Prostate gland (tissue), 2 donors: ENCODE measurements at regions not wholly inside any gene's neighbourhood (a gene's known extent, or its start where the extent isn't known, plus 50 kb on each side); places are given as distances from the start of the nearest gene placed in this dataset.

ENCODE experiments used
- DNase-seq: peaks from one replicate; pipeline ENCODE4 v3.0.0-alpha.2; 2019; ENCODE audit warnings: low spot score
- H3K27ac ChIP-seq, 2 donors: fragments of 200-600 bp; sonication (generic); 2 replicates each; pipeline ENCODE4 v1.5.1; 2017 to 2019
- H3K27me3 ChIP-seq: fragments of 200-600 bp; sonication (generic); replicated peaks from 2 replicates; pipeline ENCODE4 v1.5.1; 2019; ENCODE audit not compliant: insufficient read depth
- H3K36me3 ChIP-seq, 2 donors: fragments of 200-600 bp; sonication (generic); 1 replicate in 1 of 2; 2 replicates in 1 of 2; pipeline versions ENCODE4 v1.5.1 to v1.8.1; 2017 to 2019
- H3K4me1 ChIP-seq: fragments of 200-600 bp; sonication (generic); replicated peaks from 2 replicates; pipeline ENCODE4 v1.5.1; 2019
- H3K4me3 ChIP-seq, 2 donors: fragments of 200-600 bp; sonication (generic); 2 replicates each; pipeline ENCODE4 v1.5.1; 2017 to 2019
- H3K9me3 ChIP-seq: fragments of 200-600 bp; sonication (generic); 2 replicates; pipeline ENCODE4 v1.5.1; 2017
- CTCF ChIP-seq, 4 experiments: fragments of 200-600 bp in 2 of 4; fragments of 450-650 bp in 2 of 4; sonication (generic) in 2 of 4; IDR thresholded peaks; 1 replicate in 3 of 4; 2 replicates in 1 of 4; pipeline ENCODE4 v1.5.1; 2016 to 2019; ENCODE audit warnings: antibody characterized with exemption in 4 of 4, mild to moderate bottlenecking in 2 of 4, moderate library complexity in 2 of 4
- POLR2A ChIP-seq: fragments of 450-650 bp; IDR thresholded peaks from one replicate; pipeline ENCODE4 v1.6.1; 2016; ENCODE audit warnings: antibody characterized with exemption, mild to moderate bottlenecking
- POLR2AphosphoS5 ChIP-seq: sonication (generic); formaldehyde crosslinking; IDR thresholded peaks from one replicate; pipeline ENCODE4 v1.6.1; 2017; ENCODE audit warnings: antibody characterized with exemption
- WGBS: methylation state at CpG from one replicate; pipeline ENCODE4 v1.1.5; 2018; 5-methylcytosine and 5-hydroxymethylcytosine counted together
- intact Hi-C: fragments of 100-400 bp; cut with DNase I; formaldehyde crosslinking; loops from one replicate; pipeline ENCODE4 v1.14.2; 2022

- no peak for DNase-seq
- 85% methylated on average over 7 of the region's 7 CpGs for WGBS
These were observed 62.4 kb upstream of the PDK4 start for GRCh38 chr7:95658676-95659075.

GRCh38 chr7:95649546-95649945 is 53.2 kb upstream of the PDK4 start:
- no peaks in the 10 kb centered on the region for H3K36me3 ChIP-seq
- no peaks in the 10 kb centered on the region for H3K9me3 ChIP-seq
- H3K4me1 ChIP-seq = no peaks in the 10 kb centered on the region
- no peak overlapping the region for H3K4me3 ChIP-seq
- H3K27me3 ChIP-seq = no peaks in the 10 kb centered on the region
- 61% methylated on average over 3 of the region's 3 CpGs for WGBS
- intact Hi-C loops = no loop called here
- no peak for TF ChIP-seq POLR2A
- TF ChIP-seq POLR2AphosphoS5 = no peak
- no peak for TF ChIP-seq CTCF (IDR thresholded peaks at IDR 0.05)
- no peak overlapping the region for H3K27ac ChIP-seq
- DNase-seq = no peak

More at GRCh38 chr7:95658676-95659075, 62.4 kb upstream of the PDK4 start:
- intact Hi-C loops = no loop called here
- Histone ChIP-seq H3K4me3 (no peak overlapping the region), H3K9me3 (no peaks in the 10 kb centered on the region), H3K27ac (no peak overlapping the region), H3K4me1 (no peaks in the 10 kb centered on the region), H3K27me3 (no peaks in the 10 kb centered on the region), H3K36me3 (no peaks in the 10 kb centered on the region)
- TF ChIP-seq POLR2AphosphoS5 (no peak), CTCF (IDR thresholded peaks at IDR 0.05) (no peak), POLR2A (no peak)

- intact Hi-C loops = no loop called here
- TF ChIP-seq POLR2A (no peak), CTCF (IDR thresholded peaks at IDR 0.05) (no peak), POLR2AphosphoS5 (no peak)
These were observed 50.0 kb upstream of the PDK4 start for GRCh38 chr7:95646350-95646749.

More at GRCh38 chr7:95646350-95646749, 50.0 kb upstream of the PDK4 start:
- DNase-seq = no peak
- H3K4me1 ChIP-seq = no peaks in the 10 kb centered on the region
- H3K27me3 ChIP-seq = no peaks in the 10 kb centered on the region
- H3K36me3 ChIP-seq = no peaks in the 10 kb centered on the region
- 18% methylated on average over 1 of the region's 1 CpG for WGBS
- no peak overlapping the region for H3K27ac ChIP-seq
- H3K9me3 ChIP-seq = no peaks in the 10 kb centered on the region
- H3K4me3 ChIP-seq = no peak overlapping the region
